Astrocyte (in vitro differentiated cells and primary cell): ENCODE measurements at regions not wholly inside any gene's neighbourhood (a gene's known extent, or its start where the extent isn't known, plus 50 kb on each side); places are given as distances from the start of the nearest gene placed in this dataset.

Experiments used
- CTCF ChIP-seq: IDR thresholded peaks from 2 replicates; pipeline ENCODE4 v1.5.1; 2011; ENCODE audit warnings: low read depth, mild to moderate bottlenecking, inconsistent platforms, low read length, moderate library complexity; ENCODE audit not compliant: insufficient read depth
- EZH2 ChIP-seq: IDR thresholded peaks from 2 replicates; pipeline ENCODE4 v1.6.1; 2012; ENCODE audit warnings: mild to moderate bottlenecking, low read length, inconsistent platforms; ENCODE audit not compliant: insufficient read depth

GRCh38 chr18:78327643-78328042 is 652.0 kb upstream of the SALL3 start:
- no peak for TF ChIP-seq CTCF
- TF ChIP-seq EZH2 = no peak
